Gastrocnemius medialis (tissue), 4 donors: ENCODE measurements at regions not wholly inside any gene's neighbourhood (a gene's known extent, or its start where the extent isn't known, plus 50 kb on each side); places are given as distances from the start of the nearest gene placed in this dataset.

ENCODE experiments used
- ATAC-seq, 2 donors: fragments of 150-250 bp; one replicate each; pipeline ENCODE4 v1.9.1; 2016
- DNase-seq, 2 donors: peaks; one replicate each; pipeline ENCODE4 v3.0.0-alpha.2; 2019
- H3K27ac ChIP-seq, 4 donors: fragments of 200-600 bp; sonication (generic); 1 replicate in 1 of 4; 2 replicates in 3 of 4; pipeline ENCODE4 v1.5.1; 2016 to 2018; ENCODE audit warnings: mild to moderate bottlenecking in 2 of 4, moderate library complexity in 1 of 4
- H3K27me3 ChIP-seq, 3 donors: fragments of 200-600 bp; sonication (generic) in 2 of 3; 1 replicate in 1 of 3; 2 replicates in 2 of 3; pipeline versions ENCODE4 v1.5.1 to v1.6.0; 2016 to 2019; ENCODE audit warnings: mild to moderate bottlenecking in 1 of 3, moderate library complexity in 1 of 3
- H3K36me3 ChIP-seq, 2 donors: fragments of 200-600 bp; sonication (generic) in 1 of 2; one replicate each; pipeline ENCODE4 v1.5.1; 2017 to 2018
- H3K4me1 ChIP-seq, 2 donors: fragments of 200-600 bp; sonication (generic) in 1 of 2; one replicate each; pipeline ENCODE4 v1.5.1; 2016 to 2017; ENCODE audit warnings: mild to moderate bottlenecking in 2 of 2
- H3K4me3 ChIP-seq, 4 donors: fragments of 200-600 bp; sonication (generic) in 3 of 4; 1 replicate in 1 of 4; 2 replicates in 3 of 4; pipeline ENCODE4 v1.5.1; 2016 to 2019; ENCODE audit warnings: mild to moderate bottlenecking in 2 of 4
- H3K9me3 ChIP-seq, 3 donors: fragments of 200-600 bp; sonication (generic) in 2 of 3; 1 replicate in 1 of 3; 2 replicates in 2 of 3; pipeline ENCODE4 v1.5.1; 2016 to 2019
- CTCF ChIP-seq, 5 experiments: fragments of 450-650 bp in 3 of 5; fragments of 200-600 bp in 2 of 5; sonication (generic) in 2 of 5; IDR thresholded peaks in 4 of 5; conservative IDR thresholded peaks in 1 of 5; 1 replicate in 4 of 5; 2 replicates in 1 of 5; pipeline ENCODE4 v1.5.1; 2016 to 2019; ENCODE audit warnings: antibody characterized with exemption in 5 of 5, mild to moderate bottlenecking in 3 of 5, moderate library complexity in 3 of 5
- POLR2A ChIP-seq, 2 donors: fragments of 450-650 bp; IDR thresholded peaks; one replicate each; pipeline ENCODE4 v1.6.1; 2017; ENCODE audit warnings: antibody characterized with exemption in 2 of 2, mild to moderate bottlenecking in 2 of 2, moderate library complexity in 2 of 2
- in situ Hi-C, 4 donors: fragments of 200-750 bp; cut with MboI; loops; one replicate each; pipeline versions ENCODE4 v1.15.0 to v1.8.0; 2017; ENCODE audit warnings: low sequenced_read_pairs in 4 of 4
- intact Hi-C: fragments of 100-400 bp; cut with DNase I; formaldehyde crosslinking; loops from one replicate; pipeline ENCODE4 v1.15.1; 2023; ENCODE audit warnings: low total_unique reads

DNA sequence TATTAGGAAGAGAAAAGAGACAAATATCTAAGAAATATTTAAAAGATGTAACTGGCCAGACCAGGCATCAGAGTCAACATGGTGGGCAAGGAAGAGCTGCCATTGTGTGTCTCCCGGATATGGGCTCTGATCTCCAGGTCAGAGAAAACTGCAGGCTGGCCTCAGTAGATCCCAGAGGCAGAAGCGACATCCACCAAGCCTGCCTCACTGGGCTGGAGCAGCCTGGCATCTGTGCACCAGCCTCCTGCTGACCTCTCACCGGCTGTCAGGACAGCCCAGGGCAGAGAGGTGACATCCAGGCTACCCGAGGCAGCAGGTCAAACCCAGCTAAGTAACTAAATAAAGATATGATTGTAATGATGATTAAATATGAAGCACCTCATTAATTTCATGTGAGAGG, 162.8 kb upstream of the TNRC6C start:
- no peak overlapping the region for H3K4me3 ChIP-seq
- no peak for ATAC-seq
- DNase-seq: no peak
- H3K27ac ChIP-seq: no peak overlapping the region
- no peaks in the 10 kb centered on the region for H3K9me3 ChIP-seq
- in situ Hi-C loops: no loop called here
- no peaks in the 10 kb centered on the region for H3K36me3 ChIP-seq
- TF ChIP-seq POLR2A (IDR thresholded peaks at IDR 0.05): no peak
- TF ChIP-seq CTCF (IDR thresholded peaks at IDR 0.05 in 4 of 5, conservative IDR thresholded peaks at IDR 0.05 in 1 of 5): no peak
- intact Hi-C loops: no loop called here
- H3K27me3 ChIP-seq: no peaks in the 10 kb centered on the region
- H3K4me1 ChIP-seq: no peaks in the 10 kb centered on the region

DNA sequence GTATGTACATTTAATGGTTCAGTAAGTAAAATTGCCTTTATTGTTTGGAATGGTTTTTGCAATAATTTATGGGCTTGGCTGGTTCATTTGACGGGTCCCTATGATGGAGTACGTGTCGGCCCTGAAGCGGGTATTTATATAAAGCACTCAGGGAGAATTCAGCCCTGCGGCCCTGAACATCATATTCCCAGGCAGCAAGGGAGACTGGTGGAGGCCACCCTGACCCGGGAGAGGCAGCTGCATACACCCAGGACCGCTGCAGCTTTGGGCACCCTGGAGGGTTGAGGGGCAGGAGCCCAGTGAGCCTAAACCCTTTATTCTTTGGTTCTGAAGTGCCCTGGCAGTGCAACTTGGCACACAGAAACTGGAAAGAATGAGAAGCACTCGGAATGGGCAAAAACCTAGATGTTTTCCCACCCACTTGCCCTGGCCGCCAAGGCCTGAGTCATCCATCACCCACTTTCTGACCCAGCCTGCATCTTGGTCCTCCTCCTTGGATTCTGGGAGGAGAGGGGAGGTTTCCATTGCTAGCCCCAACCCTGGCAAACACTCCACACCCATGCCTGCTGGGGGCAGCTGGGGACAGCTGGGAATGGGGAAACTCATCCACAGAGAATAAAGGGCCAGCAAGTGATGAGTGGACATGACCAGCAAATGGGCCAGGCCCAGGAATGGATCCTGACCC, 162.2 kb upstream of the TNRC6C start:
- no peaks in the 10 kb centered on the region for H3K27me3 ChIP-seq
- TF ChIP-seq CTCF (IDR thresholded peaks at IDR 0.05 in 4 of 5, conservative IDR thresholded peaks at IDR 0.05 in 1 of 5) (no peak), POLR2A (IDR thresholded peaks at IDR 0.05) (no peak)
- DNase-seq (no peak), ATAC-seq (no peak)
- no peaks in the 10 kb centered on the region for H3K4me1 ChIP-seq
- no peak overlapping the region for H3K4me3 ChIP-seq
- no peaks in the 10 kb centered on the region for H3K36me3 ChIP-seq
- in situ Hi-C loops: no loop called here
- H3K27ac ChIP-seq: no peak overlapping the region
- intact Hi-C loops: no loop called here
- no peaks in the 10 kb centered on the region for H3K9me3 ChIP-seq

- in situ Hi-C loops: no loop called here
- Histone ChIP-seq H3K27me3 (no peaks in the 10 kb centered on the region), H3K36me3 (no peaks in the 10 kb centered on the region), H3K4me3 (no peak overlapping the region), H3K4me1 (peaks cover 0 to 5% of the 10 kb centered on the region in 2 donors), H3K9me3 (no peaks in the 10 kb centered on the region), H3K27ac (no peak overlapping the region)
- DNase-seq: no peak
- no peak for ATAC-seq
- TF ChIP-seq CTCF (IDR thresholded peaks at IDR 0.05 in 4 of 5, conservative IDR thresholded peaks at IDR 0.05 in 1 of 5) (no peak), POLR2A (IDR thresholded peaks at IDR 0.05) (no peak)
- intact Hi-C loops: no loop called here
Measured at GRCh38 chr17:77798031-77798430, 160.5 kb upstream of the TNRC6C start.

DNA sequence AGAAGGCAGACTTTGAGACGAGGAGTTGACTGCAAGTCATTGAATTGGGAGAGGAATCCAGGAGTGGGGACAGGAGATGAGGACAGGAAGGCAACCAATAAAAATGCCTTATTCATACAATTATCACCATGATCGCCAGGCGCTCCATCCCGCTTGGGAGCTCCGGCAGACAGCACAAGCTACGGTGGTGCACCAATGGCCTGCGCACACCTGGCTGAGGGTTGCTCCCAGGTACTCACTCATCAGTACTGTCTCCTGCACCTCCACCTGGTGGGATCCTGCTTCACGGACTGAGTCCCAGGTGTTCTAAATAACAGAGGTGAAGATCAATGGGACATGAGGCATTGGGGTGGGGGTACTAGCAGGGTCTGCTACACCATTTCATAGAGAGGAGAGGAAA, 160.0 kb upstream of the TNRC6C start:
- ATAC-seq (no peak), DNase-seq (no peak)
- peaks cover 0 to 5% of the 10 kb centered on the region in 2 donors for H3K4me1 ChIP-seq
- intact Hi-C loops (no loop called here), in situ Hi-C loops (no loop called here)
- H3K9me3 ChIP-seq: no peaks in the 10 kb centered on the region
- no peak overlapping the region for H3K4me3 ChIP-seq
- TF ChIP-seq CTCF (IDR thresholded peaks at IDR 0.05 in 4 of 5, conservative IDR thresholded peaks at IDR 0.05 in 1 of 5) (no peak), POLR2A (IDR thresholded peaks at IDR 0.05) (no peak)
- no peak overlapping the region for H3K27ac ChIP-seq
- H3K27me3 ChIP-seq: no peaks in the 10 kb centered on the region
- no peaks in the 10 kb centered on the region for H3K36me3 ChIP-seq

- Histone ChIP-seq H3K4me1 (peaks cover 0 to 5% of the 10 kb centered on the region in 2 donors), H3K9me3 (no peaks in the 10 kb centered on the region), H3K4me3 (no peak overlapping the region), H3K27me3 (no peaks in the 10 kb centered on the region), H3K27ac (no peak overlapping the region), H3K36me3 (no peaks in the 10 kb centered on the region)
- in situ Hi-C loops: no loop called here
- ATAC-seq (no peak), DNase-seq (no peak)
- TF ChIP-seq CTCF (IDR thresholded peaks at IDR 0.05 in 4 of 5, conservative IDR thresholded peaks at IDR 0.05 in 1 of 5): no peak
- intact Hi-C loops: no loop called here
Measured at GRCh38 chr17:77800816-77801215, 157.7 kb upstream of the TNRC6C start.
